ENCODE measurements at regions not wholly inside any gene's neighbourhood (a gene's known extent, or its start where the extent isn't known, plus 50 kb on each side); places are given as distances from the start of the nearest gene placed in this dataset.
A peak's percentile ranks its signal among the peaks of the same experiment; 100 is the strongest.
"Not testable (repeated sequence)": the region's sequence is repeated elsewhere in the genome, so short reads cannot be mapped to it uniquely, and the experiment has no call there.

DNA sequence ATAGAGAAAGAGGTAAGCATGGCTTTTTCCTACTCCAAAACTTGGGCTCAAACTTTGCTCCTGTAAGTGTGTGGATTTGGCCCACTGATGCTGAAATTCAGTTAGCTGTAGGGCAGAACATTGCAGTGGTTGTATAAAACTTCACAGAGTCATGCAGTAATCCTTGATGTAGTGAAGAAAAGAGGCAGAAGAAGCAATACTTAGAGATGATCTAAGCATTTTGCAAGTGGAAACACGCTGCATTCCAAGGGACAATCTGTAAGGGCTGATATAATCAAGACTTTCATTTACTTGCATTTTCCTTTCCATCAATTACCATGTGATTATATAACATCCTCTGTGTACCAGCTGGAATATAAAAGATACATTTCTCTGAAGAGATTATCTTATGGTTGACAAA lies 338.8 kb downstream of the DNAJB9 start:
- no peak for DNase-seq (ENCODE audit: low read depth)
- no peak for TF ChIP-seq CTCF (conservative IDR thresholded peaks at IDR 0.05; ENCODE audit: low read depth, low read length)
- no peak overlapping the region for H3K4me3 ChIP-seq (ENCODE audit: low read depth, low read length)

DNA sequence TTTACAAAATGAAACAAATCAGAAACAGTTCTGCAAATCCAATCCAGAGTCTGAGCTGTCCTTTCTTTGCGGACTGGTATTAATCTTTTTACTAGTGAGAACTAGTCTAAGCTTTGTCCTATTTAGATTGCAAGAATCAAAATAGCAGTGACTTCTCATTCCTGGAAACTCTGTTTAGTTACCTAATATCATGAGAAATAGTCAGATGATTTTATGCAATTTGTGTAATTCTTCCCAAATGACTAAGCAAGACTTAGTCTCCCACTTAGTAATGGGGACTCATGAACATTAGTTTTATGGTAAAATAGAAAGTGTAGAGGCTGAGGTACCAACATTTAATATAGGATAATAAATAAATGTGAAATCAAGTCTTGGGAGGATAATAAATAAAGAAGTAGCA lies 341.3 kb downstream of the DNAJB9 start:
- H3K4me3 ChIP-seq (ENCODE audit: low read depth, low read length): no peak overlapping the region
- DNase-seq (ENCODE audit: low read depth): no peak
- no peak for TF ChIP-seq CTCF (conservative IDR thresholded peaks at IDR 0.05; ENCODE audit: low read depth, low read length)

DNA sequence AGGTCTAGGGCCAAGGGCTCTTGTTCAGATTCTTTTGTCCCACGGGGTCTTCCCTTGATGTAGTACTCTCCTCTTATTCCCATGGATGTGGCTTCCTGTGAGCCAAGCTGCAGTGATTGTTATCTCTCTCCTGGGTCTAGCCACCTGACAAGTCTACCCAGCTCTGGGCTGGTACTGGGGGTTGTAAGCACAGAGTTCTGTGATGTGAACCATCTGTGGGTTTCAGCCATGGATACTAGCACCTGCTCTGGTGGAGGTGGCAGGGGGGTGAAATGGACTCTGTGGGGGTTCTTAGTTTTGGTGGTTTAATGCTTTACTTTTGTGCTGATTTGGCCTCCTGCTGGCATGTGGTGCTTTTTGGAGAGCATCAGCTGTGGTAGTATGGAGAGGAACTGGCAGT lies 350.8 kb downstream of the DNAJB9 start:
- DNase-seq (ENCODE audit: low read depth): no peak
- no peak for TF ChIP-seq CTCF (conservative IDR thresholded peaks at IDR 0.05; ENCODE audit: low read depth, low read length)
- H3K4me3 ChIP-seq (ENCODE audit: low read depth, low read length): no peak overlapping the region

GRCh38 chr7:108943048-108943447 lies 373.4 kb downstream of the DNAJB9 start:
- H3K4me3 ChIP-seq (ENCODE audit: low read depth, low read length); DNase-seq (ENCODE audit: low read depth): not testable (repeated sequence)

- no peak for TF ChIP-seq CTCF (conservative IDR thresholded peaks at IDR 0.05; ENCODE audit: low read depth, low read length)
- no peak overlapping the region for H3K4me3 ChIP-seq (ENCODE audit: low read depth, low read length)
- DNase-seq (ENCODE audit: low read depth): no peak
Measured at GRCh38 chr7:108947526-108947925, 377.9 kb downstream of the DNAJB9 start.

- H3K4me3 ChIP-seq (ENCODE audit: low read depth, low read length): no peak overlapping the region
- no peak for TF ChIP-seq CTCF (conservative IDR thresholded peaks at IDR 0.05; ENCODE audit: low read depth, low read length)
- DNase-seq (ENCODE audit: low read depth): no peak
Measured at GRCh38 chr7:108972004-108972403, 402.3 kb downstream of the DNAJB9 start.

GRCh38 chr7:108973075-108973474 lies 403.4 kb downstream of the DNAJB9 start:
- DNase-seq (ENCODE audit: low read depth): no peak
- H3K4me3 ChIP-seq (ENCODE audit: low read depth, low read length): no peak overlapping the region
- TF ChIP-seq CTCF (conservative IDR thresholded peaks at IDR 0.05; ENCODE audit: low read depth, low read length): peak; percentile 39

- no peak for DNase-seq (ENCODE audit: low read depth)
- TF ChIP-seq CTCF (conservative IDR thresholded peaks at IDR 0.05; ENCODE audit: low read depth, low read length): no peak
Measured at GRCh38 chr7:108974641-108975040, 405.0 kb downstream of the DNAJB9 start.

More at GRCh38 chr7:108974641-108975040, 405.0 kb downstream of the DNAJB9 start:
- no peak overlapping the region for H3K4me3 ChIP-seq (ENCODE audit: low read depth, low read length)
